HEK293 (cell line): ENCODE measurements at regions not wholly inside any gene's neighbourhood (a gene's known extent, or its start where the extent isn't known, plus 50 kb on each side); places are given as distances from the start of the nearest gene placed in this dataset.

ENCODE experiments used
- CTCF ChIA-PET: fragments of 350-600 bp; formaldehyde crosslinking; extraction: SDS; loops from one replicate; lab custom pipeline; 2021; ENCODE audit warnings: antibody characterized with exemption; lab: Yijun Ruan, JAX
- POLR2A ChIA-PET: fragments of 300-600 bp; formaldehyde crosslinking; extraction: SDS; loops from one replicate; lab custom pipeline; 2020; ENCODE audit warnings: antibody characterized with exemption, inconsistent platforms; lab: Yijun Ruan, JAX
- H3K27ac ChIP-seq: fragments of 200-500 bp; sonication (Bioruptor generic); 2 replicates; pipeline ENCODE4 v1.5.1; 2014; ENCODE audit warnings: low read depth, low read length, control low read depth, inconsistent platforms; ENCODE audit errors: extremely low read depth
- H3K36me3 ChIP-seq, 2 experiments: fragments of 200-500 bp in 1 of 2; sonication (Bioruptor generic) in 1 of 2; 1 replicate in 1 of 2; 2 replicates in 1 of 2; pipeline ENCODE4 v1.5.1; 2014 to 2017; ENCODE audit warnings: inconsistent platforms in 2 of 2, low read length in 2 of 2; ENCODE audit not compliant: control insufficient read depth in 2 of 2, insufficient read depth in 1 of 2
- H3K4me1 ChIP-seq: fragments of 200-500 bp; sonication (Bioruptor generic); 2 replicates; pipeline ENCODE4 v1.5.1; 2014; ENCODE audit warnings: mild to moderate bottlenecking, low read length, inconsistent platforms; ENCODE audit not compliant: control insufficient read depth, insufficient read depth
- H3K4me3 ChIP-seq: 2 replicates; pipeline ENCODE4 v1.5.1; 2011; ENCODE audit warnings: low read depth, mild to moderate bottlenecking, control low read depth, low read length, moderate library complexity
- H3K9me3 ChIP-seq: fragments of 200-500 bp; sonication (Bioruptor generic); 2 replicates; pipeline ENCODE4 v1.5.1; 2014; ENCODE audit warnings: low read depth, low read length, inconsistent platforms; ENCODE audit not compliant: control insufficient read depth, insufficient read depth
- ATF2 ChIP-seq: fragments of 450-650 bp; formaldehyde crosslinking; IDR thresholded peaks from 2 replicates; pipeline ENCODE4 v1.5.1; 2016; ENCODE audit warnings: missing biosample characterization, missing genetic modification characterization, low read depth
- GLIS1 ChIP-seq: fragments of 450-650 bp; formaldehyde crosslinking; IDR thresholded peaks from 2 replicates; pipeline ENCODE4 v1.5.1; 2016; ENCODE audit warnings: missing biosample characterization, missing genetic modification characterization
- HOXC10 ChIP-seq: sonication (generic); formaldehyde crosslinking; IDR thresholded peaks from 2 replicates; pipeline ENCODE4 v1.8.1; 2023; ENCODE audit warnings: mild to moderate bottlenecking, missing genetic modification reagents
- TCF7L2 ChIP-seq: IDR thresholded peaks from 2 replicates; pipeline ENCODE4 v1.6.1; 2011; ENCODE audit warnings: low read depth, mild to moderate bottlenecking, inconsistent platforms, low read length, moderate library complexity, borderline replicate concordance
- WT1 ChIP-seq: fragments of 450-650 bp; formaldehyde crosslinking; IDR thresholded peaks from 2 replicates; pipeline ENCODE4 v1.5.1; 2016; ENCODE audit warnings: missing biosample characterization, missing genetic modification characterization
- ZBTB20 ChIP-seq: fragments of 450-650 bp; formaldehyde crosslinking; IDR thresholded peaks from 2 replicates; pipeline ENCODE4 v1.5.1; 2016; ENCODE audit warnings: missing biosample characterization, missing genetic modification characterization
- ZFP3 ChIP-seq: fragments of 450-650 bp; formaldehyde crosslinking; IDR thresholded peaks from 2 replicates; pipeline ENCODE4 v1.5.1; 2016; ENCODE audit warnings: low read depth, missing biosample characterization, missing genetic modification characterization
- ZNF16 ChIP-seq: fragments of 450-650 bp; formaldehyde crosslinking; IDR thresholded peaks from 2 replicates; pipeline ENCODE4 v1.5.1; 2016; ENCODE audit warnings: low read depth, missing biosample characterization, missing genetic modification characterization
- ZNF302 ChIP-seq: fragments of 450-650 bp; formaldehyde crosslinking; IDR thresholded peaks from 2 replicates; pipeline ENCODE4 v1.5.1; 2016; ENCODE audit warnings: missing biosample characterization, missing genetic modification characterization, low read depth
- ZNF350 ChIP-seq: fragments of 450-650 bp; formaldehyde crosslinking; IDR thresholded peaks from 2 replicates; pipeline ENCODE4 v1.5.0; 2017; ENCODE audit warnings: missing biosample characterization, mild to moderate bottlenecking, missing genetic modification characterization
- ZNF488 ChIP-seq: fragments of 450-650 bp; formaldehyde crosslinking; IDR thresholded peaks from 2 replicates; pipeline ENCODE4 v1.5.1; 2016; ENCODE audit warnings: missing biosample characterization, missing genetic modification characterization
- ZNF76 ChIP-seq: fragments of 450-650 bp; formaldehyde crosslinking; IDR thresholded peaks from 2 replicates; pipeline ENCODE4; 2016; ENCODE audit warnings: low read depth, missing biosample characterization, missing genetic modification characterization, borderline replicate concordance
- ZNF791 ChIP-seq: fragments of 450-650 bp; formaldehyde crosslinking; IDR thresholded peaks from 2 replicates; pipeline ENCODE4 v1.5.1; 2016; ENCODE audit warnings: missing biosample characterization, missing genetic modification characterization
- ZSCAN23 ChIP-seq: fragments of 450-650 bp; formaldehyde crosslinking; IDR thresholded peaks from 2 replicates; pipeline ENCODE4 v1.5.1; 2016; ENCODE audit warnings: missing biosample characterization, missing genetic modification characterization
- TF ChIP-seq, protein P1 (sequence below): fragments of 450-650 bp; formaldehyde crosslinking; IDR thresholded peaks from 2 replicates; pipeline ENCODE4 v1.5.1; 2016; ENCODE audit warnings: missing biosample characterization, missing genetic modification characterization, low read depth
- TF ChIP-seq, protein P2 (sequence below): fragments of 450-650 bp; formaldehyde crosslinking; IDR thresholded peaks from 2 replicates; pipeline ENCODE4 v1.5.1; 2016; ENCODE audit warnings: missing biosample characterization, missing genetic modification characterization, borderline replicate concordance

- H3K4me3 ChIP-seq, result no peak overlapping the region
- no peaks in the 10 kb centered on the region for H3K36me3 ChIP-seq
- H3K9me3 ChIP-seq, result no peaks in the 10 kb centered on the region
- H3K27ac ChIP-seq, result no peak overlapping the region
- ChIA-PET POLR2A (no interaction called here), CTCF (interaction anchor here (0.7 kb wide), 1 partner anchor 24 kb away, joined by 3 read pairs; no protein-coding TSS in a partner anchor)
- H3K4me1 ChIP-seq, result no peaks in the 10 kb centered on the region
- no peak for TF ChIP-seq ZNF16 (tag by site-specific recombination)
- TF ChIP-seq, protein P1, sequence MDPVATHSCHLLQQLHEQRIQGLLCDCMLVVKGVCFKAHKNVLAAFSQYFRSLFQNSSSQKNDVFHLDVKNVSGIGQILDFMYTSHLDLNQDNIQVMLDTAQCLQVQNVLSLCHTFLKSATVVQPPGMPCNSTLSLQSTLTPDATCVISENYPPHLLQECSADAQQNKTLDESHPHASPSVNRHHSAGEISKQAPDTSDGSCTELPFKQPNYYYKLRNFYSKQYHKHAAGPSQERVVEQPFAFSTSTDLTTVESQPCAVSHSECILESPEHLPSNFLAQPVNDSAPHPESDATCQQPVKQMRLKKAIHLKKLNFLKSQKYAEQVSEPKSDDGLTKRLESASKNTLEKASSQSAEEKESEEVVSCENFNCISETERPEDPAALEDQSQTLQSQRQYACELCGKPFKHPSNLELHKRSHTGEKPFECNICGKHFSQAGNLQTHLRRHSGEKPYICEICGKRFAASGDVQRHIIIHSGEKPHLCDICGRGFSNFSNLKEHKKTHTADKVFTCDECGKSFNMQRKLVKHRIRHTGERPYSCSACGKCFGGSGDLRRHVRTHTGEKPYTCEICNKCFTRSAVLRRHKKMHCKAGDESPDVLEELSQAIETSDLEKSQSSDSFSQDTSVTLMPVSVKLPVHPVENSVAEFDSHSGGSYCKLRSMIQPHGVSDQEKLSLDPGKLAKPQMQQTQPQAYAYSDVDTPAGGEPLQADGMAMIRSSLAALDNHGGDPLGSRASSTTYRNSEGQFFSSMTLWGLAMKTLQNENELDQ (tag by site-specific recombination), result no peak
- TF ChIP-seq ZSCAN23 (tag by site-specific recombination), result no peak
- TF ChIP-seq ZNF791 (tag by site-specific recombination), result no peak
- TF ChIP-seq TCF7L2, result no peak
- no peak for TF ChIP-seq WT1
- TF ChIP-seq ZNF76 (tag by site-specific recombination), result no peak
- no peak for TF ChIP-seq ZBTB20 (tag by site-specific recombination)
- no peak for TF ChIP-seq ZNF488 (tag by site-specific recombination)
- no peak for TF ChIP-seq GLIS1 (tag by site-specific recombination)
- TF ChIP-seq ZNF302 (tag by site-specific recombination), result no peak
- no peak for TF ChIP-seq HOXC10 (CRISPR knock-in tag)
- TF ChIP-seq ATF2 (tag by site-specific recombination), result no peak
- TF ChIP-seq ZNF350 (tag by site-specific recombination), result no peak
- TF ChIP-seq, protein P2, sequence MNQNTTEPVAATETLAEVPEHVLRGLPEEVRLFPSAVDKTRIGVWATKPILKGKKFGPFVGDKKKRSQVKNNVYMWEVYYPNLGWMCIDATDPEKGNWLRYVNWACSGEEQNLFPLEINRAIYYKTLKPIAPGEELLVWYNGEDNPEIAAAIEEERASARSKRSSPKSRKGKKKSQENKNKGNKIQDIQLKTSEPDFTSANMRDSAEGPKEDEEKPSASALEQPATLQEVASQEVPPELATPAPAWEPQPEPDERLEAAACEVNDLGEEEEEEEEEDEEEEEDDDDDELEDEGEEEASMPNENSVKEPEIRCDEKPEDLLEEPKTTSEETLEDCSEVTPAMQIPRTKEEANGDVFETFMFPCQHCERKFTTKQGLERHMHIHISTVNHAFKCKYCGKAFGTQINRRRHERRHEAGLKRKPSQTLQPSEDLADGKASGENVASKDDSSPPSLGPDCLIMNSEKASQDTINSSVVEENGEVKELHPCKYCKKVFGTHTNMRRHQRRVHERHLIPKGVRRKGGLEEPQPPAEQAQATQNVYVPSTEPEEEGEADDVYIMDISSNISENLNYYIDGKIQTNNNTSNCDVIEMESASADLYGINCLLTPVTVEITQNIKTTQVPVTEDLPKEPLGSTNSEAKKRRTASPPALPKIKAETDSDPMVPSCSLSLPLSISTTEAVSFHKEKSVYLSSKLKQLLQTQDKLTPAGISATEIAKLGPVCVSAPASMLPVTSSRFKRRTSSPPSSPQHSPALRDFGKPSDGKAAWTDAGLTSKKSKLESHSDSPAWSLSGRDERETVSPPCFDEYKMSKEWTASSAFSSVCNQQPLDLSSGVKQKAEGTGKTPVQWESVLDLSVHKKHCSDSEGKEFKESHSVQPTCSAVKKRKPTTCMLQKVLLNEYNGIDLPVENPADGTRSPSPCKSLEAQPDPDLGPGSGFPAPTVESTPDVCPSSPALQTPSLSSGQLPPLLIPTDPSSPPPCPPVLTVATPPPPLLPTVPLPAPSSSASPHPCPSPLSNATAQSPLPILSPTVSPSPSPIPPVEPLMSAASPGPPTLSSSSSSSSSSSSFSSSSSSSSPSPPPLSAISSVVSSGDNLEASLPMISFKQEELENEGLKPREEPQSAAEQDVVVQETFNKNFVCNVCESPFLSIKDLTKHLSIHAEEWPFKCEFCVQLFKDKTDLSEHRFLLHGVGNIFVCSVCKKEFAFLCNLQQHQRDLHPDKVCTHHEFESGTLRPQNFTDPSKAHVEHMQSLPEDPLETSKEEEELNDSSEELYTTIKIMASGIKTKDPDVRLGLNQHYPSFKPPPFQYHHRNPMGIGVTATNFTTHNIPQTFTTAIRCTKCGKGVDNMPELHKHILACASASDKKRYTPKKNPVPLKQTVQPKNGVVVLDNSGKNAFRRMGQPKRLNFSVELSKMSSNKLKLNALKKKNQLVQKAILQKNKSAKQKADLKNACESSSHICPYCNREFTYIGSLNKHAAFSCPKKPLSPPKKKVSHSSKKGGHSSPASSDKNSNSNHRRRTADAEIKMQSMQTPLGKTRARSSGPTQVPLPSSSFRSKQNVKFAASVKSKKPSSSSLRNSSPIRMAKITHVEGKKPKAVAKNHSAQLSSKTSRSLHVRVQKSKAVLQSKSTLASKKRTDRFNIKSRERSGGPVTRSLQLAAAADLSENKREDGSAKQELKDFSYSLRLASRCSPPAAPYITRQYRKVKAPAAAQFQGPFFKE (tag by site-specific recombination), result no peak
- TF ChIP-seq ZFP3 (tag by site-specific recombination), result no peak
Observed at GRCh38 chr12:127829281-127830064, 437.5 kb upstream of the TMEM132C start.
